PFSK-1 (cell line): ENCODE measurements at regions not wholly inside any gene's neighbourhood (a gene's known extent, or its start where the extent isn't known, plus 50 kb on each side); places are given as distances from the start of the nearest gene placed in this dataset.

Experiments
- POLR2AphosphoS5 ChIP-seq: IDR thresholded peaks from 2 replicates; pipeline ENCODE4 v1.6.1; 2012; ENCODE audit warnings: low read depth, mild to moderate bottlenecking, control low read depth, low read length, moderate library complexity
- REST ChIP-seq, 2 experiments: IDR thresholded peaks; 2 replicates each; pipeline versions ENCODE4 v1.6.1 to v1.8.0; 2011 to 2012; ENCODE audit warnings: low read depth in 2 of 2, low read length in 2 of 2, control low read depth in 1 of 2, inconsistent platforms in 1 of 2, mild to moderate bottlenecking in 1 of 2, moderate library complexity in 1 of 2; ENCODE audit not compliant: insufficient read depth in 1 of 2

- TF ChIP-seq REST (IDR thresholded peaks at IDR 0.05; ENCODE audit: insufficient read depth in 1 of 2, low read depth in 2 of 2, low read length in 2 of 2) (no peak), POLR2AphosphoS5 (no peak)
Measured at GRCh38 chr4:28082686-28083390, 1222.2 kb downstream of the STIM2 start.
